Adrenal gland (tissue), 5 donors: ENCODE measurements at regions not wholly inside any gene's neighbourhood (a gene's known extent, or its start where the extent isn't known, plus 50 kb on each side); places are given as distances from the start of the nearest gene placed in this dataset.

Experiments used
- POLR2A ChIP-seq, 2 donors: fragments of 450-650 bp; IDR thresholded peaks; one replicate each; pipeline ENCODE4 v1.6.1; 2017; ENCODE audit warnings: antibody characterized with exemption in 2 of 2, mild to moderate bottlenecking in 2 of 2, moderate library complexity in 1 of 2
- TF ChIP-seq, protein P1 (sequence below), 6 experiments: fragments of 450-650 bp in 4 of 6; fragments of 200-600 bp in 2 of 6; sonication (generic) in 1 of 6; IDR thresholded peaks; 1 replicate in 5 of 6; 2 replicates in 1 of 6; pipeline versions ENCODE4 v1.5.1 to v1.8.0; 2016 to 2021; ENCODE audit warnings: antibody characterized with exemption in 6 of 6, mild to moderate bottlenecking in 2 of 6, moderate library complexity in 1 of 6
- donor health status: DM: no; HTN: no; CAD: no.

DNA sequence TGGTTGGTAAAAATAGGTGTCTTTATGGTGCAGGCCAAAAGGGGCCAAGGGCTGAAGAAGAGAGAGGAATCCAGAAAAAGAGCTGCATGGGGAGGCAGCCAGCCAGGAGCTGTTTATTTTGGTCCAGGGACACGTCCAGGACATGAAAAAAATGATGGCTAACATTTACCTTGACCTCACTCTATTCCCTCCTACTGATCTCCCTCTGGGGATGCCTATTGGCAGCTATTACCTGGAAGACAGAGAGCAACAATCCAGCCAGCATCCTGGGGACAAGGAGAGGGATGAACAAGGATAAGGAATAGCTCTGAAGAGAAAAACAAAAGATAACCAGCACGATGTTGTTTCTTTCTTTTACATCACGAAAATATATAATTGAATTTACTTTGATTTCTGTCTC is 1599.6 kb downstream of the SLITRK5 start:
- no peak for TF ChIP-seq POLR2A (IDR thresholded peaks at IDR 0.05)
- TF ChIP-seq, protein P1, sequence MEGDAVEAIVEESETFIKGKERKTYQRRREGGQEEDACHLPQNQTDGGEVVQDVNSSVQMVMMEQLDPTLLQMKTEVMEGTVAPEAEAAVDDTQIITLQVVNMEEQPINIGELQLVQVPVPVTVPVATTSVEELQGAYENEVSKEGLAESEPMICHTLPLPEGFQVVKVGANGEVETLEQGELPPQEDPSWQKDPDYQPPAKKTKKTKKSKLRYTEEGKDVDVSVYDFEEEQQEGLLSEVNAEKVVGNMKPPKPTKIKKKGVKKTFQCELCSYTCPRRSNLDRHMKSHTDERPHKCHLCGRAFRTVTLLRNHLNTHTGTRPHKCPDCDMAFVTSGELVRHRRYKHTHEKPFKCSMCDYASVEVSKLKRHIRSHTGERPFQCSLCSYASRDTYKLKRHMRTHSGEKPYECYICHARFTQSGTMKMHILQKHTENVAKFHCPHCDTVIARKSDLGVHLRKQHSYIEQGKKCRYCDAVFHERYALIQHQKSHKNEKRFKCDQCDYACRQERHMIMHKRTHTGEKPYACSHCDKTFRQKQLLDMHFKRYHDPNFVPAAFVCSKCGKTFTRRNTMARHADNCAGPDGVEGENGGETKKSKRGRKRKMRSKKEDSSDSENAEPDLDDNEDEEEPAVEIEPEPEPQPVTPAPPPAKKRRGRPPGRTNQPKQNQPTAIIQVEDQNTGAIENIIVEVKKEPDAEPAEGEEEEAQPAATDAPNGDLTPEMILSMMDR (IDR thresholded peaks at IDR 0.05): no peak
